Retina (tissue), 1 donor: ENCODE measurements at regions not wholly inside any gene's neighbourhood (a gene's known extent, or its start where the extent isn't known, plus 50 kb on each side); places are given as distances from the start of the nearest gene placed in this dataset.
A peak's percentile ranks its signal among the peaks of the same experiment; 100 is the strongest.

Experiments used
- DNase-seq: peaks from one replicate; pipeline ENCODE4 v3.0.0-alpha.2; 2016

DNA sequence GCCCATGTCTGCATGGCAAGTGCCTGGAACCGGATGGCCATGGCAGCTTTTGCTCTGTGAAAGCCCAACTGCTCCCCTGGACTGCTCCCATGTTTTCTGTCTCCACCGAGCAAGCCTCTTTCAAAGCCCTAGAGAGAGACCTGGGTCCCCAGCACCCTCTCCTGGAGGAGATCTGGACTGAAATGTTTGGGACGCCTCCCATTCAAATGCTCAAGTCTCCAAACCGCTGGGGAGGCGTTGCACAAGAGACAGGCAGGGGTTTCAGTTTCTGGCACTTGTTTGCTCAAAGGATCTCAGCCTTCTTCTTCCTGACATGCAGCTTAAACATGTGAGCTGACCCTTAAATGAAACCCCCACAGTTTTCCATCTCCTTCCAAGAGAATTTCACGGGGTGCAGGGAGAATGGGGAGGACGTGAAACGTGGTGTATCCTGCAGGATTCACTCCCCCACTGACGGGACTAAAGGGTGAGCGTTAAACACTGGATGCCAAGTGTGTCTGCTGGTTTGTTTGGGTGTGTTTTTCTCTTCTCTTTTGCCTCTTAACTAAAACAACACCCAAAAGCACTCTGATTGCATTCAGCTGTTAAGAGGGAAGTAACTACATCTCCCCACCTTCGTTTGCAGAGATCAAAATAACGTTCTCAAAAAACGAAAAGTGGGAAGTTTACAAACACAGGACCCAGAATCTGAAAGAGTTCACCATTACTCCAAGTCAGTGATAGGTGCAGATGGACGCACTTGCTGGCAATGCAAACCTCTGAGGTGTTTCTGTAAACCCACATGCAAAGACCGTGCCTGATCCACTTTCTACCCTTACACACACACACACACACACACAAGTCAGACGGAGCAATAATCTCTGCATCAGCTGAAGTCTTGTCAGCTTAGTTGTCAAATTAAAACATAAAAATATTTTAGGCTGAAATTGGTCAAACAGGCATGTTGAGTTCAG lies 256.9 kb downstream of the C16orf95 start:
- DNase-seq = no peak

DNA sequence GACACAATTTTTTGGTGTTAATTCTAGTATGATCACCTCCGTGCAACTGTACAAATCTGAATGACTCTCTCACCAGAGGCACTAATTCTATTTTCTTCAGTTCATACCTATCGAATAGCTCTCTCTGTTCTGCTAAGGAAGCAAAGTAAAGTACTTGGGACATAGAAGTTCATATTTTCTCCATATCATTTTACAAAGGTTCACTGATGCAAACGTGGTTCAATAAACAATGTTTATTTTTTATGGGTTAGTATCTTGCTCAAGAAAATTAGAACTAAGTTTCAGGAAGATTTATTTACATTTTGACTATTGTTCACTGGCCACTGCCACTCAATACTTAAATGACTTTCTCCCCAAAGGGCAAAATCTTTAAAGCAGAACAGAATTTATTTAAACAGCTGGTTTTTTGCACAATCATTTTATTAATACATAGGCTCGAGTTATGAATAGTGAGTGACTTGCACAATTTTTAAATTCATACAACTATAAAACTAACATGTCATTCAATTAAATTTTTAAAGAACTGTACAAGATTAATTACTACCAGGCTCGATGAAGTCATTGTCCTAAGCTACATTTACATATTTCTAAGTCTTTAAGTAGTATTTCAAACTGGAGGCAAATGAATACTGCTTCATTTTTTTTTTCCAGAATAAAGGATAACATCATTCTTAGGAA lies 255.8 kb downstream of the C16orf95 start:
- no peak for DNase-seq

DNA sequence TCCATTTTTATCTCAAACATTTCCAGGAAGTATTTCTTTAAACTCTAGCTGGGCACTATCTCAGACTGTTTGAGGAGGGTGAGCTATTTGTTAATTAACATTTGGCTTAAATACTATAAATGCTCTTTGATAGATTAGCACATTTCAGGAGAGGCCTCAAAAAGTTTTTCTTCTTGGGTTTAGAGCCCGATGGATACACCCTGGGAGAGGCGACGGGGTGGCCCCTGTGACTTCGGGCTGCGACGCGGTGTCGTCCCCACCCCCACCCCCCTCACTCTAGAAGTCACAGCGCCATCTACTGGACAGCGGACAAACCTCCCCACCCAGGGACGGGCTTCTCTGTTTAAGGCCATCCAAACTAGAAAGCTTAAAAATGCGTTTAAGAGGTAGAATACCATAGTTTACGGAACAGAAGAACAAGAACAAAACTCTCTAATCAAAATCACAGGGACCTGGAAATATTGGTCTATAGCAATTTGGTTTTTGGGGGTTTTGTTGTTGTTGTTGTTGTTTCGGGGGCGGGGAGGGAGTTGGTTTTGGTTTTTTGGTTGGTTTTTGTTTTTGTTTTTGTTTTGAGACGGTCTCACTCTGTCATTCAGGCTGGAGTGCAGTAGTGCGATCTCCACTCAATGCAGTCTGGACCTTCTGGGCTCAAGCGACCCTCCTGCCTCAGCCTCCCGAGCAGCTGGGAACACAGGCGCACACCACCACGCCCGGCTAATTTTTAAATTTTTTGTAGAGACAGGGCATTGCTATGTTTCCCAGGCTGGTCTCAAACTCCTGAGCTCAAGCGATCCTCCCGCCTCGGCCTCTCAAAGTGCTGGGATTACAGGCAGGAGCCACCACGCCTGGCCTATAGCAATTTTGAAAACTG lies 254.4 kb downstream of the C16orf95 start:
- DNase-seq = peak; percentile 80

DNA sequence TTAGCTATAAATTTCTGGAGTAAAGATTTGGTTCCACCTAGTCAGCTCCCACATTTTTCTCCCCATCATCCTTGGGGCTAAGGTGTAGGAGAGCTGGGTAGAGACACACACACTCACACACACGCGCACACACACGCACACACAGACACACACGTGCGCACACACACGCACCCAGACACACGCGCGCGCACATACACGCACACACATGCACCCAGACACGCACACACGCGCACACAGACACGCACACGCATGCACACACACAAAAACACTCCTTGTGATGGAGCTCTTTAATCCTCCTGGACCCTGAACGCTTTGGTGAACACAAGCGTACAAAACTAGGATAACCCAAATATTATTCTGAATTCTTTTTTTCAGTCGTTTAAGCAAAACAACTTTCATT lies 253.6 kb downstream of the C16orf95 start:
- no peak for DNase-seq

DNA sequence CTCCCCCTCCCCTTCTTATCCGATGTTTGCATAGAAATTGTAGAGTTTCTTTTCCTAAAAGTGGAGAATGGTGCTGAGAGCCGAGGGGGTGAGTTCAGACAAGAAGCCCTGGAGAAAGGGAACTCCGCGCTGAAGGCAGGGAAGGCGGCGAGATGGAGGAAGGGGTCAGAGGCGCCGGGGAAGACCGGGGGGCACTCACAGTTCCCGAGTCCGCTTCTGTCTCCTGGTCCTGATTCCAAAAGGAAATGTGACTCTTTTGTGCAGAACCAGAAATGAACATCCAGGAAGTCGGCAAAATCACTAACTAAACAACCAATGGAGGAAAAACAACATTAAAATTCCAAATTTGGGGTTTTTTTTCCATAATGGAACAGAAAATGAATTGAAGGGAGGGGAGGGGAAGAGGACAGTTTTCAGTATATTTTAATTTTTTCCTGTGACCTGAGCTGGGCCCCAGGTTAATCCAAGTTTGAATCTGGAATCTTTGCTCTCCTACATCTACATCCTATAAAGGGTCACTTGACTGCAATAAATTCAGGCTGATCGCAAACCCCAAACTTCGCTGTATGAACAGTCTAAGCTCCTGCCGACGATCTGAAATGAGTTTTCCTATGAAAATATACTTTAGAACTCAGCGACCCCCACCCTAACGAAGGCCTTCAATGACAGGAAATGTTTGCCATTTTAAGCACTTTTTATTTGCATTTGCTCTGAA lies 252.3 kb downstream of the C16orf95 start:
- no peak for DNase-seq

DNA sequence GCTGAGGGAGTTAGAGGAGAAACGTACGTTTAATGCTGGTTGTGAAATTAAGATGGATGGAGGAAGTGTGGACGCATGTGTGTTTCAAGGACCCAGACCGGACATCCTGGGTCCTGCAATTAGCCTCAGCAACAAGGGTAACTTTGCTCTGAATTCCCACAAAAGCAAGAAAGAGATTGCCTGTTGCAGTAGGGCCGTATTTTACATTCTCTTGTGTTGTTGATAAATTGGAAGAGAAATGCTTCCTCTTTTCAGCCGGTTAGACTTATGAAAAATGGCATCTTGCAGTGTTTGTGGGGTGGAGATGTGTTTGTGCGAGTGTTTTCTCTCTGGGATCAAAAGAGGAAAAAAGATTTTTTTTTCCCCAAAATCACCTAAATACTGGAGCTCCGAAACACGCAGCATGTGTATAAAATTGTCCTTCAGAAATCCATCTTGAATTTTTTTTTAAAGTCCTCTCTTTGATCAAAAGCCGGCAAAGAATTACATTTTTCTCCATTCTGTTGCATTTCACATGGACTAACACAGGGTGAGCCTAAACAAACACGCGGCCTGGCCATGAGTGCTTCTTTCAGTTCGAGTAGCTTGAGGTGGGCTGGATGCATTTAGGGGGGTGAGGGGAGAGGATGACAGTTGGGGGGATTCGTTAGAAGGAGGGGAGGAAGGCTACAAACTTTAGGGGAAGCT lies 251.6 kb downstream of the C16orf95 start:
- DNase-seq = no peak

DNA sequence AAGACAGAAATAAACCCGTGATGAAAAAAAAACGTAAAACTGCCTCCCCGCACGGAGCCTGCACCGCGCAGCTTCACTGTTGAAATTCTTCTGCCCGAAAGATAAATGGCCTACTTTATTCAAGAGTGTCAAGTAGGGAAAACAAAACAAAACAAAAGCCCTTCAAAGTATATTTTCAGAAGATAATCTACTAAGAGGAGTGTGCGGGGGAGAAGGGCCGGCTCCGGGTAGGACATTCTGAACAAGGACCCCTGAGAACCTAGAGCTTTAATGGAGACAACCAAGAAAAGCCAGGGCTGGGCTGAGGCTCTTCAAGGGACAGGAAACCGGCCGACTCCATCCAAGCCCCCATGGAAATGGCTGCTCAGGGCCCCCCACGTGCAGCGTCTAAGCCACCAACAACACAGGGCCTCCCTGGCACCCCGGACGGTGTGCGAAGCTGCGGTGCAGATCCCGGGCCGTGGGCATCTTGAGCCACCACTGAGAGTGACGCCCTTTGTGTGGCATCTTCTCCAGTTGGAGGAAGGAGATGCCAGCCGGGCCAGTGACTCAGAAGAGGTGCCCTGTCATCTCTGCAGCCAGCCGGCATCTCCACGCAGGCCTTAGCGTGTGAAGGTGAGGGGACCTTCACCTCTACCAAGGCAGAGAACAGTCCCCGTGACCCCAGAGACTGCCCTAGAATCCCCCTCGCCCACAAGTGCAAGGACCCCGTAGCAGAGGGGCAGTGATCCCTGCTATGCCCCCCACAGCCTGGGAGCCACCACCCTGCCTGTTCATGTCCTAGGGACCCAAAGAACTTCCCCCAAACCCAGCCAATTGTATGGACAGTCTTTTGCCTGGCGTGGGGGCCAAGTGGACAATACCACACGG lies 250.8 kb downstream of the C16orf95 start:
- DNase-seq = no peak

DNA sequence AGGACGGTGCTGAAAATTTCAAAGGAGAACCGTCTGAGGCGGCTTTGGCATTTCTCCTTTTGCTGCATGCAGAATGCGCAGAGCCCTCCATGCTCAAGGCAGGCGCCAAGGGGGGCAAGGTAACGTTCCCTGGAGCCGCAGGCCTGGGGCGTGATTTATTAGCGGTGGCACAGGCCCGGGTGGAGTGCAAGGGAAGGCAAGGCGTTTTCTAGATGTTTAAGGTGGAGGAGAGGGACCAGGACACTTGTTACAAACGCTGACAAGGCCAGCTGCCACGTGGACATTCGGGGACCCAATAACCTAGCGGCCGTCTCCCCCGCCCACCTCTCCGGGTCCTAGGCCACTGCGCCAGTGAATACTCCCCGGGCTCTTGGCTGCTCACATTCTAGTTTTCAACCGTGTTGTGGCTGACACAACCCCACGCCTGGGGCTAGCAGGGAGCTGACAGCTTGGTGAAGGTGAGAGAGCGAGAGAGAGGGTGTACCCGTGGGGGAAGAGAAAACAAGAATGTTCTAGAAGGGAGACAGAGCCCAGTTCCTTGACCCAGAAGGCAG lies 250.1 kb downstream of the C16orf95 start:
- DNase-seq = no peak

DNA sequence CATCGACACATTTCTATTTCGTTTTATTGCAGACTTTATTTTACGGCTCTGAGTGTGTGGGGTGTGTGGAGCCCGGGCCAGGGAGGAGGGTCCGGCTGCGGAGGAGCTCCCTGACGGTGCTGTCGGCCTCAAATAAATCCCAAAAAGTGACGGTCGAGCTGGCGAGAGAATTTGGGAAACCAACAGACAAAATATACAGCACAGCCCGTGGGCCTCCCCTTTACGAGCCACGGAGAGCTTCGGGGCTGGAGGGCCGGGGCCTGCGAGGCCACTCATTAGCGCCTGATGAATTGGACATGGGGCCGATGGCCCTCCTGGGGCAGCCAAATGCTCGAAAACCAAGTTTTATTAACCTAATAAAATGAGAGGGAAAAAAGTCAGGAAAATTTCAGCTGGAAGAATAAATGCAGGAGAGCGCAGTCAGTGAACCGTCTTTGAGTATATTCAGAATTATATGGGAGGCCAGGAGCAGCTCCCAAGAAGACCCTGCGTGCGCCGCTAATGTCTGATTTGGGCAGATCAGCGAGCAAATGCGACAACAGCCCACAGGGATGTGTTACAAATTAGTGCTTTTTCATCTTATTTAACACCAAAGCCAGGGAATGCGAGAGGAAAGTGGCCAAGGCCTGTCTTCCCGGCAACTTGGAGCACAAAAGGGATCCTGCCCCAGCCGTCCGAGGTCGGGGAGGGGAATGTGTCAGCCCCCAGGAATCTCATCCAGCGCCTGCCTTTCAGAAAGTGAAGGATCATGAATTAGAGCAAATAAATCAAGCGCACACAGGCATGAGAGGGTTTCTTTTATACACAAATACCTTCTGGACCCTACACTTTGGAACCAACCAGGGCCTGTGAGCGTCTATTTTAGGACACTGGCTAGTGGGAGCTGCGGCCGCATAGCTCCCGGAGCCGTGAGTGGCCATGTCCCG lies 249.1 kb downstream of the C16orf95 start:
- DNase-seq = peak; percentile 49

DNA sequence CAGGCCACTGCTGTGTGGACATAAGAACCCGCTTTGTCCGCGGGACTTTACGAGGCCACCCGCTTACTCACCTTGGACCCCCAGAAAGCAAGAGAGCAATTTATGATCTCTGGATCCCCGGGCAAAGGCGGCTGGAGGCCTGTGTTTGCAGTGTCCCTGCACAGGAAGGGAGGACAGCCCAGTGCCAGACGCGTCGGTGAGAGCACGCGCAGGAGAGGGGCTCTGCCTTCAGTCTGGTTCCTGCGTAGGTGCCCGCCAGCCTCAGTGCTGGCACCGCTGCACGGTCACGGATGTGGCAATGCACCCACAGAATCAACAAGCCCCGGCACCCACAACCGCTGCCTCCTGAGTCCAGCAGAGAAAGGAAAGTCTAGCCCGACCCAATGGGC lies 248.4 kb downstream of the C16orf95 start:
- DNase-seq = no peak

DNA sequence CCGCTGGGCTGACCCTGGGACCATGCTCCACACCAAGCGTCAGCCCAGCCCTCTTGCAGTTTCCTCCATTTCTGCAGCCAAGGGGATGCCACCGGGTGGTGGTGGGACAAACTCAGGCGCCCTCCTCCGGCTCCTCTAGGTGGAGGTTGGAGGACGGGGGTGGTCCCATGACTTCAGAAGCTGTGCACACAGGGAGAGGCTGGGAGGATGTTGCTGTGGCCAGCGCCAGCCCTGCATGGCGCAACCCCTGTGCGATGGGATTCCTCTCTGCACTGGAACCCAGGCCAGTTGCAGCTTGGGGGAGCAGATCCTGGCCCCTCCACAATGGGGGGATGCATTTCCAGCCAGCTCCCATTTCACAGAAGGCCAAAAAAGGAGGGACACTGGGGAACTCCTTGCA lies 246.5 kb downstream of the C16orf95 start:
- no peak for DNase-seq

DNA sequence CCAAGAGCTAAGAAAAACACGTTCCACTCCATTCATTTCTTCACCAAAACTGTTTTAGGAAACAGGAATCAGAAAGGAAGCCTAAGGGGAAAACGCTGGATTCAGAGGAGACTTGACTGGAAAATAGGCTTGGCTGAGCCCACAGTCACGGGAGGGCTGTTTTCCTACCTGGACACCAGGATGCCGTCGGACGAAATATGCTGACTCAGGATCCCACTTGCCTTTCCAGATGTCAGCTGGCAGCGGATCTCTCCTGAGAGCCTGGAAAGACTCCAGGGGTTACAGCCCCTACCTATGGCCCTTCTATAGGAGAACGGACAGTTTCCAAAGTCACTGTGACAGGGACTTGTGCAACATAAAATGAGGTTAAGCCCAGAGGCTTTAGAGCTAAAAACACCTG lies 245.1 kb downstream of the C16orf95 start:
- no peak for DNase-seq

DNA sequence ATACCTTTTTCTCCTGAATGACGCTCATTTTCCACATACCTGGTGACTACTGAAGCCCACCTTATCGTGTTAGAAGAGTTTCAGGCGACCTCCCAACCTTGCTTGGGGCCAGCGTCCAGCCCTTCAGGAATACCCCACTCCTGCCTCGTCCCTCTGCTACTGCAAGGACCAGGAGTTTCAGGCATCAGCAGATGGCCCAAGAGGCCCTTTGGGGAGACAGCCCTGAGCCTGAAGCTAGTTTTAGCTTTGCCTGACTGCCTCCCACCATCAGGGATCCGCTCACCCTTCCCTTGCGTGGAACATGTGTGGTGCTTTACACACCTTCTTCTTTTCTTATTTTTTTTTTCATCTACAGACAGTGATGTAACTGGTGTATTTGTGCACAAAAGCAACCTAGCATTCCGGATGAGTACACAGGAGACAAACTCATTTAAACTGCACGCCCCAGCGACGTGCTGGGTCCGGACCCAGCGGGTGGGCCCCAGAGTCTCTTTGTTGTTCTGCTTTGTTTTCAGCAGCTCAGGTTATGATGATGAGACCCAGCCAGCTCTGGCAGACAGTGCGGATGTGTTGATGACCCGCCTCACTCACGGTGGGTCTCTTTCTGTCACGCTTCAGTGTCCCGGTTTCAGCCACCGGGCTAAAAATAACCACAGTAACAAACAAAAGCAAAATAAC lies 242.4 kb downstream of the C16orf95 start:
- DNase-seq = peak; percentile 86

DNA sequence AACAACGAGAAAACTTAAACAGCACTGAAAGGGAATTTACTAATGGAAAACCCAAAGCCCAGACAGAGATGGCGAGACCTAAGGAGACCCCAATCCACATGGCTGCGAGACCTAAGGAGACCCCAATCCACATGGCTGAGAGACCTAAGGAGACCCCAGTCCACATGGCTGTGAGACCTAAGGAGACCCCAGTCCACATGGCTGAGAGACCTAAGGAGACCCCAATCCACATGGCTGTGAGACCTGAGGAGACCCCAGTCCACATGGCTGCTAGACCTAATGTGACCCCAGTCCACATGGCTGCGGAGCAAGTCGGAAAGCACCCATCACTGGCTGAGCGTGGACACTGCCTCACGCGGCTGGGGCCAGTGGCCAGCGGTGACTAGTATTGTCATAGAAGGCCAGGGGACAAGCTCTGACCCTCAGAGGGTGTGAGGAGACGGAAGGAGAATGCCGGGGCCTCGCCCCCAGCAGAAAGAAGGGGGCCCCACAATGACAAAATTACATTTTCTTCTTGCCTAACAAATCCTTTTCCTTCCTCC lies 241.8 kb downstream of the C16orf95 start:
- no peak for DNase-seq

DNA sequence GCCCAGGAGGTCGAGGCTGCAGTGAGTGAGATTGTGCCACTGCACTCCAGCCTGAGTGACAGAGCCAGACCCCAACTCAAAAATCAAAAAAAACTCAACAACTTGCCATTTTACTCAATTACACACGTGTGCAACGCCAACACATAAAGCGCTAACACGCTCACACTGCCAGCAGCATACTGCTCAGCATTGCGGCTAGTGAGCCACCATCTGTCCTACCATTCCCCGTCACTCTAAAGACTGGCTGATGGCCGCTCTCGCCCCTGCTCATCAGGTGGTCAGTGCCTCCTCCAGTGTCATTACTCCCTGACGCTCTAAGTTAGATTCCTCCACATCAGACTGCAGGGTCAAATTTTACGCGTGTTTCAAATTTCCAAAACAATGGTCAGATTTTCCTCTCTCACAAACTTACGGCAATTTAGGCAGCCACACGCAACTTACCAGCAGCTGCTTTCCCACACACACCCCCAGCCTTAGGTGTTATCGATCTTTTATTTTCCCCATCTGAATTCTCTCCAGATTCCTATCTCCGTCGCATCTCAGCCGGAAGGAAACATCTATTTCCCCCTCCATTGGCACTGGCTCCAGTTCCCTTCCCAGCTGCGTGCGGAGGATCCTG lies 240.8 kb downstream of the C16orf95 start:
- DNase-seq = no peak

DNA sequence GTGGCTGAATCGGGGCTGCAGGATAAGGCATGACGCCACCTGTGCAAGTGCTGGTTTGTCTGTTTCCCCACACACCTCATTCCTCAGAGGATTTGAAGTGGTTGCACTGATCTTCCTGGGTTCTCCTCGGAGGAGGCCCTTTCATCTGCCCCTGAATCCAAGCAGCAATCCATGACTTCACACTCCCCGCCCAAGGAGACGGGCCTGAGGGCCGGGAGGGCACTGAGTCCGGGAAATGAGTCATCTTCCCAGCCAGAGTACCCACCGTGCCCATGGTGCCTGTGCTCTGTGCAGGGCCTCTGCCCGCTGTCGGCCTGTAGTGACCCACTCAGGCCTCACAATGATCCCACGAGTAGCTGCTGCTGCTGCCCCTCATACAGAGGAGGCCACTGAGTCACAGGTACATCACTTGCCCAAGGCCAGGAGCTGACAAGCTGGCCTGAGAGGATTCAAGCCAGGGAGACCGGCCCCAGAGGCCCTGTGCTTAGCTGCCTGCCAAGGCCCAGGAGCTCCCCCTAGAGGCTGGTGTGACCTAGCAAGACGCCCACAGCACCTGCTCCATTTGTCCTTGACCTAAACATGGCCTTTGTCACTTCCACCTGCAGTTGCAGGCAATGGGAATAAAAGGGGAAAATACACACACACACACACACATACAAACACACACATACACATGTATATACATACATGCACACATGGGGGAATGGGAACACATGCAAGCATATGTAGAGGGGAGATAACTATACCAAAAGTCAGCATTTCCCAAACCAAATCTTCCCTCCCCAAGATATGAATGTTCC lies 240.0 kb downstream of the C16orf95 start:
- peak; percentile 26 for DNase-seq

DNA sequence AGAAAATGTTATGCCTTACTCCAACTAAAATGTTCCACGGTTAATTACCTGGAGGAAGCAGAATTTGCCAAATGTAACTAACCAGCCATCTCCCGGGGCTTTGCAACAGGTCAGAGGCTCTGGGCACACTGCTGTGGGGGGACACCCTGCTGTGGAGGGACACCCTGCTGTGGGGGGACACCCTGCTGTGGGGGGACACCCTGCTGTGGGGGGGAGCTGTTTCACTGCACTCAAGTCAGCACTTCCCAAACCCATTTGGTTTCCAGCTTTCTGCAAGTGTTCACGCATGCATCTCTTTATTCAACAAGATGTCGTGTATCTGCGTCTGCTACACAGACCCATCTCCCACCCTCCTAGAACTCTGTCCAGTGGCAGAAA lies 239.5 kb downstream of the C16orf95 start:
- DNase-seq = no peak
